ENCODE measurements at regions not wholly inside any gene's neighbourhood (a gene's known extent, or its start where the extent isn't known, plus 50 kb on each side); places are given as distances from the start of the nearest gene placed in this dataset.

DNA sequence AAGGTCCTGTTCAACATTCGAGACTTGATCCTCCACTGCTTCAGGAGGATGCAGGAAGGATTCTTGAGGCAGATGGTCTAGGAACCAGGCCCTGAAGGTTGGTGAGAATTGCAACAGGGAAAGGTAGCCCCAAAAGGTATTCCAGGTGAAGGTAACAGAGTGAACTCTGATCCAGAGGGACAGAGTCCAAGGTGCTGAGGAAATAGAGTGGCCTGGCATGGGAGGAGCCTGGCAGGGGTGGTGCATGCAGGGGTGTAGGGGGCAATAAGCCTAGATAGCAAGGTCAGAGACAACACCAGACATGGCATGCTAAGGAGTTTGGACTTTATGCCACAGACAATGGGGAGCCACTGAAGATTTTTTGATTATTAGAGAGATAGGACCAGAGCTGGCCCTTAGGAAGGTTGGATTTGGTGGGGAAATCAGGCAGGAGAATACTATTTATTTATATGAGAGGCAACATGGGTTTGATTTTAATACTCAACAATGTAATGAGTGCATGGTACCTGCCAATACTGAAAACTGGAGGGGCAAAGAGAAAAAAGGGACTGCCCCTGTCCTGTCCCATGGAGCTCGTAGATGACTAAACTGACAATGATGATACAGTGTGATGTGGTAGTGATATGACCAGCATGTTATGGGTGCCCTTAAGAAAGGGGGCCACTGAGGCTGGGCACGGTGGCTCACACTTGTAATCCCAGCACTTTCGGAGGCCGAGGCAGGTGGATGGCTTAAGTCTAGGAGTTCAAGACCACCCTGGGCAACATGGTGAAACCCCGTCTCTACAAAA, 50.5 kb upstream of the TMED10 start:
- TF ChIP-seq, protein P1, sequence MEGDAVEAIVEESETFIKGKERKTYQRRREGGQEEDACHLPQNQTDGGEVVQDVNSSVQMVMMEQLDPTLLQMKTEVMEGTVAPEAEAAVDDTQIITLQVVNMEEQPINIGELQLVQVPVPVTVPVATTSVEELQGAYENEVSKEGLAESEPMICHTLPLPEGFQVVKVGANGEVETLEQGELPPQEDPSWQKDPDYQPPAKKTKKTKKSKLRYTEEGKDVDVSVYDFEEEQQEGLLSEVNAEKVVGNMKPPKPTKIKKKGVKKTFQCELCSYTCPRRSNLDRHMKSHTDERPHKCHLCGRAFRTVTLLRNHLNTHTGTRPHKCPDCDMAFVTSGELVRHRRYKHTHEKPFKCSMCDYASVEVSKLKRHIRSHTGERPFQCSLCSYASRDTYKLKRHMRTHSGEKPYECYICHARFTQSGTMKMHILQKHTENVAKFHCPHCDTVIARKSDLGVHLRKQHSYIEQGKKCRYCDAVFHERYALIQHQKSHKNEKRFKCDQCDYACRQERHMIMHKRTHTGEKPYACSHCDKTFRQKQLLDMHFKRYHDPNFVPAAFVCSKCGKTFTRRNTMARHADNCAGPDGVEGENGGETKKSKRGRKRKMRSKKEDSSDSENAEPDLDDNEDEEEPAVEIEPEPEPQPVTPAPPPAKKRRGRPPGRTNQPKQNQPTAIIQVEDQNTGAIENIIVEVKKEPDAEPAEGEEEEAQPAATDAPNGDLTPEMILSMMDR (IDR thresholded peaks at IDR 0.05; ENCODE audit: extremely low read depth in 1 of 2, insufficient read depth in 1 of 2, low read depth in 1 of 2, low read length in 2 of 2): no peak
- no peak for TF ChIP-seq POLR2A (IDR thresholded peaks at IDR 0.05; ENCODE audit: low read depth, low read length)
- TF ChIP-seq, protein P2, sequence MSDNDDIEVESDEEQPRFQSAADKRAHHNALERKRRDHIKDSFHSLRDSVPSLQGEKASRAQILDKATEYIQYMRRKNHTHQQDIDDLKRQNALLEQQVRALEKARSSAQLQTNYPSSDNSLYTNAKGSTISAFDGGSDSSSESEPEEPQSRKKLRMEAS (IDR thresholded peaks at IDR 0.05; ENCODE audit: insufficient read depth, insufficient read length): no peak
- no peak for TF ChIP-seq POLR2AphosphoS5 (IDR thresholded peaks at IDR 0.05; ENCODE audit: insufficient read depth, low read depth, low read length)
- no peak for TF ChIP-seq EZH2 (IDR thresholded peaks at IDR 0.05; ENCODE audit: borderline replicate concordance, low read depth, low read length, severe bottlenecking)
- no peak for TF ChIP-seq JUN (IDR thresholded peaks at IDR 0.05; ENCODE audit: borderline replicate concordance, insufficient read depth, insufficient read length, low read depth)

All from endothelial cell of umbilical vein (primary cell).